ENCODE measurements at regions not wholly inside any gene's neighbourhood (a gene's known extent, or its start where the extent isn't known, plus 50 kb on each side); places are given as distances from the start of the nearest gene placed in this dataset.

- Histone ChIP-seq H3K27me3 (ENCODE audit: insufficient read depth, low read length) (no peaks in the 10 kb centered on the region), H3K23ac (ENCODE audit: insufficient read length, low read depth, low read length) (no peak overlapping the region), H3K14ac (ENCODE audit: insufficient read depth, low read length) (no peak overlapping the region), H2BK5ac (ENCODE audit: insufficient read length, low read length) (no peak overlapping the region), H3K9me3 (ENCODE audit: control insufficient read depth, low read depth, low read length) (no peaks in the 10 kb centered on the region), H3K4ac (ENCODE audit: low read depth, low read length) (no peak overlapping the region), H2BK120ac (ENCODE audit: low read depth, low read length, poor library complexity, severe bottlenecking) (no peak overlapping the region), H3K27ac (ENCODE audit: insufficient read length, low read depth, low read length) (no peak overlapping the region), H3K23me2 (ENCODE audit: insufficient read length, low read depth, low read length, poor library complexity, severe bottlenecking) (no peaks in the 10 kb centered on the region), H3K79me2 (ENCODE audit: insufficient read depth, low read length) (no peaks in the 10 kb centered on the region), H2BK20ac (ENCODE audit: low read depth, low read length, poor library complexity, severe bottlenecking) (no peak overlapping the region), H3K4me2 (ENCODE audit: insufficient read depth, insufficient read length, low read length) (no peak overlapping the region), H2AK5ac (ENCODE audit: insufficient read length, low read length) (no peak overlapping the region), H2BK12ac (ENCODE audit: insufficient read length, low read depth, low read length) (no peak overlapping the region), H3T11ph (ENCODE audit: low read length) (no peak overlapping the region), H4K20me1 (ENCODE audit: control insufficient read depth, insufficient read depth, insufficient read length) (no peaks in the 10 kb centered on the region), H3K79me1 (ENCODE audit: insufficient read depth, low read depth, low read length, poor library complexity, severe bottlenecking) (no peaks in the 10 kb centered on the region), H3K56ac (ENCODE audit: insufficient read length, low read depth, low read length) (no peak overlapping the region), H3K4me1 (ENCODE audit: insufficient read depth, low read length) (no peaks in the 10 kb centered on the region), H3K18ac (ENCODE audit: insufficient read length, low read depth, low read length) (no peak overlapping the region), H4K5ac (ENCODE audit: insufficient read length, low read depth, low read length) (no peak overlapping the region), H2AFZ (ENCODE audit: low read length) (no peak overlapping the region), H4K91ac (ENCODE audit: insufficient read length, low read depth, low read length) (no peak overlapping the region), H3K9ac (ENCODE audit: extremely low read depth, insufficient read length, low read length) (no peak overlapping the region), H2BK15ac (ENCODE audit: low read depth, low read length) (no peak overlapping the region), H4K8ac (replicated peaks; ENCODE audit: insufficient read length, low read depth, low read length) (no peak overlapping the region)
- H3K27ac Mint-ChIP-seq: no peak overlapping the region
- no peak overlapping the region for H3K4me3 Mint-ChIP-seq
- no peaks in the 10 kb centered on the region for H3K36me3 Mint-ChIP-seq (ENCODE audit: insufficient read depth in 1 of 3, low read depth in 3 of 3)
- H3K27me3 Mint-ChIP-seq (ENCODE audit: low read depth): peaks cover 5% of the 10 kb centered on the region
- H3K9me3 Mint-ChIP-seq: no peaks in the 10 kb centered on the region
- H3K4me1 Mint-ChIP-seq: peaks cover 0 to 6% of the 10 kb centered on the region in 2 experiments; a peak in 1 of 4 replicates
- TF ChIP-seq CTCF (conservative IDR thresholded peaks at IDR 0.05): no peak
- no peak for DNase-seq
- no CpG with 5 or more reads among the region's 6 CpGs for WGBS (ENCODE audit: extremely low coverage, insufficient read length, low lambda C conversion rate)
These were observed 411.6 kb downstream of the ZNF521 start for GRCh38 chr18:24940416-24940815.
